IMR-90 (cell line): ENCODE measurements at regions not wholly inside any gene's neighbourhood (a gene's known extent, or its start where the extent isn't known, plus 50 kb on each side); places are given as distances from the start of the nearest gene placed in this dataset.

Experiments used
- BHLHE40 ChIP-seq: fragments of 150-350 bp; IDR thresholded peaks from 2 replicates; pipeline ENCODE4 v1.6.1; 2016; ENCODE audit warnings: mild to moderate bottlenecking, low read depth, low read length
- CTCF ChIP-seq: conservative IDR thresholded peaks from 2 replicates; pipeline ENCODE4 v1.5.1; 2012; ENCODE audit warnings: mild to moderate bottlenecking, low read depth, low read length, improper control_type of control experiment
- POLR2A ChIP-seq: IDR thresholded peaks from 2 replicates; pipeline ENCODE4 v1.6.1; 2012; ENCODE audit warnings: mild to moderate bottlenecking, low read depth, low read length

GRCh38 chr5:74332682-74333081, 307.8 kb downstream of the ENC1 start:
- TF ChIP-seq BHLHE40 (no peak), POLR2A (no peak), CTCF (no peak)
